Right ventricle myocardium inferior (tissue), 1 donor: ENCODE measurements at regions not wholly inside any gene's neighbourhood (a gene's known extent, or its start where the extent isn't known, plus 50 kb on each side); places are given as distances from the start of the nearest gene placed in this dataset.
A peak's percentile ranks its signal among the peaks of the same experiment; 100 is the strongest.

Experiments used
- ATAC-seq: fragments of 200-7000 bp; cut with Tn5 transposase; one replicate; pipeline ENCODE4 v1.9.1; 2020; ENCODE audit warnings: mild to moderate bottlenecking, moderate library complexity
- DNase-seq: peaks from one replicate; pipeline ENCODE4 v3.0.0; 2021; ENCODE audit errors: missing footprints
- intact Hi-C: fragments of 100-400 bp; cut with DNase I; formaldehyde crosslinking; loops from one replicate; pipeline ENCODE4 v1.11.0; 2022
- donor health status: DM: no; HTN: yes; CAD: no; lungs with severe emphysema.

DNA sequence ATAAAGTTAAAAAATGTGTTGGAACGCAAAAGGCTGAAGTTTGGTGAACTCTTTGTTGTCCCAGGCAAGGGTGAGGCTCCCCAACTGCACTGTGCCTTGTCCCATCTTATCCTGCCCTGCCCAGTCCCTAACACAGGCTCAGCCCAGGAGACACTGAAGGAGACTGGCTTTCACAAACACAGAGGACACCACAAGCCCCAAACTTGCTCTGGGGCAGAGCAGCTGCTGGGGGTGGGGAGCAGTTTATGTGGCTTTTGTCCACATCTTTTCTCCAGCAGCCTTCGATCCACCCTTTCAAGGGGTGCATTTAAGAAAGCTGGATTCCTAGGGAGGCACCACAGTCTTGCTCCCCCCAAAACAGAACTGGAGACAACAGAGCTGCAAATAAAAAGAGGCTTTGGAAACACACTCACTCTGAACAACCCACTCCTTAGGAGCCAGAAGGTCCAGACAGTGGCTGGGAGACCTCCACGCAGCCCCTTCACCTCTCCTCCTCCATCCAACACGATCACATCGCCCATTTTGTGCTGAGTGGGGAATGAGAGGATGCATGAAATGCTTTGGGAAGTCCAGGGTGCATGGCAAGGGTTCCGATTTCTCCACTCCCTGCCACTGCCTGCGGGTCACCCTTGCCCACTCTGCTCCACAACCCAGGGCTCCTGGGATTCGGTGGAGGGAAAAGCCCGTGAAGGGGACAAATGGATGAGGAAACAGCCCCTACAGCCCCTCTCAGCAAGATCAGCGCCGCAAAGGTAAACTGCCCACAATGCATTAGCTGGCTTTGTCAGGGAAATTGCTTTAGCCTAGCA, 260.5 kb upstream of the TLE3 start:
- intact Hi-C loops, result no loop called here
- DNase-seq, result no peak

DNA sequence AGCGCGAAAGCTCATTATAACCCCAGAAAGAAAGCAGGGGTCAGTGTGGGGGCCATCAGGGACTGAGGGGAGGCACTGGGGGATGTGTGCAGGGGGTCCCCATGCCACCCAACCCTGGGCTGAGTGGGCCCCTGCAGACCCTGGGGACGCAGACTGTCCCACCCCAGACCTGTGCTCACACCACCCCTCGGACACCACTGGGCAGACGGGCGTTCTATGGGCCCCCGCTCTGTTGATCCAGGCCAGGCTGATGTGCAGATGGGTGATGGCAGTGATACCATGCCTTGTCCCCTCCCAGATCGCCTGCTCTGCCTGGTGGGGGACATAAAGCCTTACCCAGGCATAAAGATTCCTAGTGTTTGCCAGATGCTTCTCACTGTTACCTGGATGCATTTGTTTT, 259.7 kb upstream of the TLE3 start:
- ATAC-seq, result no peak
- DNase-seq, result no peak
- intact Hi-C loops, result no loop called here

More for the DNA sequence above, 260.5 kb upstream of the TLE3 start:
- no peak for ATAC-seq

DNA sequence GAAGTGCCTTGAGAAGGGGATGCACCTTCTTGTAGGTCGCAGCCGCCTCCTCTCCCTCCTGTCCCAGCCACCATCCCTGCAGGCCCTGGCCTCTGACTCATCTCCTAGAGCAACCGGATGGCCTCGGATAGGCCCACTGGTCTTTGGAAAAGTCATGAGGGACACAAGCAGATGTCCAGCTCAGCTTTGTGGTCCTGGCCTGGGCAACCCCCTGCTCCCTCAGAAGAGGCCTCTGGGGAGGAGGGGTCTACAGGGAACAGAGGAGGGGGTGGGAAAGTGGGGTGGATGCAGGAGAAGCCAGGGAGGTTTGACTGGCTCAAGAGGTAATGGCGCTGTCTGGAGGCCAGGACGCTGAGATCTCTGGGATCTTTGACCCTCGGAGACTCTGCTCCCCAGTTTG, 259.2 kb upstream of the TLE3 start:
- no peak for DNase-seq
- ATAC-seq, result no peak
- intact Hi-C loops, result no loop called here

DNA sequence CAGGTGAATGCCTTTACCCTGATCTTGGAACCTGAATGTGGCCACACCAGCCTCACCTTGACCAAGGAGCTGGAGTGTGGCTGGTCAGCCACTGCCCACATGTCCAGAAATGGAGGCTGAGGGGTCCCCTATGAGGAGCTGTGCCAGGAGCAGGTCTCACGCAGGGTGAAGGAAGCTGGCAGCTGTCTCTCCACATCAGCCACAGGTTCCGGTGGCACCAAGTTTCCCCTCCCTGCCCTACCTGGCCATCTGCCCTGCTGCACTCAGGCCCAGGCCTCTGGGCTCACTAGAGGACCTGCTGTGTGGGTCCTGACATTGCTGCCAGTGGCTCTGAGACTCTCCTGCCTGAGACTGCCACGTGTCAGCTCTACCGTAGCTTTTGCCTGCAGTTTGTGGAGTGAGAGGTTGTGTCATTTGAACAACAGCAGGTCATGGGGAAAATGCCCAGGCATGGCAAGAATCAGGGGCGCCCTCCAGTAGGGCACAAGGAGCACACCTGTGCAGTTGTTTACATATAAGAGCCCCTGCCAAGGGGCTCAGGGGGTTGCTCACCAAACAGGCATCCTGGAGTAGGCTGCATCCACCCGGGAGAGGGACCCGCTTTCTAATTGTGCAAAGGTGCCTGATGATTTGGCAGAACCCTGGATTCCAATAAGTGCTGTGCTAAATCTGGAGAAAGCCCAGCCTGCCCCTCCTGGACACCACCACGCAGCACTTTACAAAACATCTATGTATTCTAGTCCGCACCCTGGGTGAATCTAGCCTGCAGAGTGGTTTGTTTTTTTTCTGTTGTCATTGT, 258.5 kb upstream of the TLE3 start:
- DNase-seq, result no peak
- intact Hi-C loops, result no loop called here
- ATAC-seq, result no peak

DNA sequence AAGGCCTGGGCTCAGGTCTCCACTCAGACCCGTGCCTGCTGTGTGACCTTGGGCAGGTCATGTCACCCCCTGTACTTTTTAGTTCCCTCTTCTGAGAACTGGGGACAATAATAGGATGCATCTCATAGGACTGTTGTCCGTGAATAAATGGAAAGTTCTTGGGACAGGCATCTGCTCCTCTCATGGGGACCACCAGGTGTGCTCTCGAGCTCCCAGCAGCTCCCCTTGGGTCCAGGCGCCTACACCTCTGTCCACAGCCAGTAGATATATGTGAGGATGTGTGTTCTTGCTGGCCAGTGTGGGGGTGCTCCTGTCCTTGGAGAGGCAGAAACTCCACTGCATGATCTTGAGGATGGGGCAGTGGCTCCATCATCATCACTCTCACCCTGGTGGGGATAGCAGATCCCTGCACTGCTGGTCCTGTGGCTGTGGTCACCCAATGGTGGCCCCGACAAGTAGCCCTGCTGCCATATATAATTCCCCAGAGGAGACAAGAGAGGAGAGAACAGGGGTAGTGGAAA, 257.6 kb upstream of the TLE3 start:
- intact Hi-C loops, result no loop called here
- no peak for DNase-seq
- no peak for ATAC-seq

DNA sequence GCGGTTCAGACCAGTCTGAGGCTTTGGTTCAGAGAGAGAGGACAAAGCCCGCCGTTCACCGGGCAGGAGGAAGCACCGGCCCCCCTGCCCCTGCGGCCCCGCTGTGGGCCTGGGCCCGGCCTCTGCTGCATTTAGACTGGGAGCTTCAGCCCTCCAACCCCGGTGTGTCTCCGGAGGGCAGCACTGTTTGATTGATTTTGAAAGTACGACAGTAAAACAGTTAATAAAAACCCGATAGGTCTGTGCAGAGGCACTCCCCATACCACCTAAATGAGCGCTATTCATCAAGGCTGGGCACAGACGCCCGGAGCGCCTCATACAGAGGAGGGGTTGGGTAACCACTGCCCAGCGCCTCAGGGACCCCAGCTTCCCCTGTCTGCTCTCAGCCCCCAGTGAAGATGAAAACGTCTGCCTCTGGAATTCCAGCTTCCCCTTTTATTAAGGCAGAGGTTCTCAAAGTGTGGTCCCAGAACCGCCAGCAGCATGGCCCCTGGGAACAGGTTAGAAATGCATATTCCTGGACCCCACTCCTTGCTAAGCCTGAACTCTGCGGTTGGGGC, 256.7 kb upstream of the TLE3 start:
- DNase-seq (no peak), ATAC-seq (no peak)
- intact Hi-C loops, result no loop called here

DNA sequence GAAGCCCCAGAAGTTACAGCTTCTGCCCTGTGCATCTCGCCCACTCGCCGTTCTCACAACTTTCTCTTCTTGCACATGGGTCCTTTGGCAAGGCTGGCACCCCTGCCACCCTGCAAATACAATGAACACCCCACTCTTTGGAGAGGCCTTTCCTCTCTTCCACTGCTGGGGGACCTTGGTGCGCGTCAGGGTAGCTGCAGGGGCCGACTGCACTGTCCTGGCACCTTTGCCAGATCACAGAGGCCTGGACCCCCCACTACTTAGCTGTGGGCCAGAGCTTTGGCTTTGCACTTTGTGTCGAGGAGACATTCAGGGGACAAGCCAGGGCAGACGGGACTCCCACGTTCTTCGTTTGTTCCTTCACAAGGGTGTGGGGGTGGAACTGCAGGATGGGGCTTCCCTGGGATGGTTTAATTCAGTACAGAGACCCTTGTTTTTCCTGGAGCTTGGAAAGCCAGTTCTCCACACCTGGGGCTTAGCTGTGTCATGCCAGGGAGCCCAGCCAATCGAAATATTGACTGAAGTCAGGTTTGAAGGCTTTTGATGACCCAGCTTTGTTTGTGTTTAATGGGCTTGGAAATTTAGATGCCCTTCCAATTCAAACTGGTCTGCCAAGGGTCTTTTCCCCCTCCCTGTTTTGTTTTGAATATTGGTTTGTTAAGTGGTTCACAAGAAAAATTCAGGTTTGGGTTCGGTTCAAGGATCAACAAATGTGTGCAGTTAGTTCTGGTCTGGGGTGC, 256.1 kb upstream of the TLE3 start:
- ATAC-seq (no peak), DNase-seq (no peak)
- intact Hi-C loops, result no loop called here

DNA sequence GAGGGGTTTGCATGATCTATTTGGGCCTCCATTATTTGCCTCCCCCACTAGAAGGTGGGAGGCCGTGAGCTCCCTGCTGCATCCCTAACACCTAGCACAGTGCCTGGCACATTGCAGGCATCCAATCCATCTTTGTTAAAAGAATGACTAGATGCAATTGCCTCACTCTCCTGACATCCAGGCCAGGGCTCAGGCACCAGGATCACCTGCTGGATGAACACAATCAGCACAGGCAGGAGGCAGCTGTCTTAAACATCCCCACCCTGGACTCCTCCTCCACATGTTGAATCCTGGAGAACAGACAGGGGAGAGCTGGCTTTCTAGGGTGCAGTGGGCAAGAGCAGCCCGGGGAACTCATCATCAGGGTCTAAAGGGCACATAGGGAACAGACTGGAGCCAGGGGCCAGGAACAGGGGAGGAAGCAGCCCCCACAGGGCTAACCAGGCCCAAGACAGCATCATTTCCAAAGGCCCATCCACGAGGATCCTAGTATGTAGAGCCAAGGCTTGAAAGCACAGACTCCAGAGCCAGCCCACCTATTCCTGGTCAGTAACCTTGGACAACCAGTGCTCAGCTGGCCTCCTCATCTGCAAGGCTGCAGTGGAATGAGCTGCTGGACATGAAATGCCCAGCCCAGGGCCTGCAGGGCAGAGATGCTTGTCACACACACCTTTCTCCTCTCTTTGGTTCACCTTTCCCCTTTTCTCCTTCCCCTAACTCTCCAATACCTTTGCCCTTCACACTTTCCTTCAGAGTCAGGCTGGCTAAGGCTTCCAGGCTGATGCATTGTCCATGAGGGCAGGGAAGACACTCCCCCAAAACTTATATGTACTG, 254.4 kb upstream of the TLE3 start:
- no peak for ATAC-seq
- intact Hi-C loops, result no loop called here
- DNase-seq, result no peak

DNA sequence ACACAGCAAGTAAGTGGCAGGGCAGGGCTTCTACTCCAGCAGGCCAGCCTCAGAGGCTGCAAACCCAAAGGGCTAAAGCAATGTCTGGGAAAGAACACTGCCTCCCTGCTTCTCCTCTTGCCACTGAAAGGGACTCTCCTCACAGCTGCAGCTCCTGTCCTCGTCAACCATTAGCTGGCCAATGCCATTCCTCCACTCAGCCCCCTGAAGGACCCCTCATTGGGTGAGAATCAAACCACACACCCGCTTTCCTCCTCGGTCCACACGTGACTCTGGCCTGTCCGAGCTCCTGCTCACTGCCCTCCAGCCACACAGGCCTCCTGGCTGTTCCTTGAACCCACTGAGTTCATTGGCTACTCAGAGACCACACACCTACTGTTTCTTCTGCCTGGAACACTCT, 253.7 kb upstream of the TLE3 start:
- intact Hi-C loops, result no loop called here
- no peak for DNase-seq
- no peak for ATAC-seq

DNA sequence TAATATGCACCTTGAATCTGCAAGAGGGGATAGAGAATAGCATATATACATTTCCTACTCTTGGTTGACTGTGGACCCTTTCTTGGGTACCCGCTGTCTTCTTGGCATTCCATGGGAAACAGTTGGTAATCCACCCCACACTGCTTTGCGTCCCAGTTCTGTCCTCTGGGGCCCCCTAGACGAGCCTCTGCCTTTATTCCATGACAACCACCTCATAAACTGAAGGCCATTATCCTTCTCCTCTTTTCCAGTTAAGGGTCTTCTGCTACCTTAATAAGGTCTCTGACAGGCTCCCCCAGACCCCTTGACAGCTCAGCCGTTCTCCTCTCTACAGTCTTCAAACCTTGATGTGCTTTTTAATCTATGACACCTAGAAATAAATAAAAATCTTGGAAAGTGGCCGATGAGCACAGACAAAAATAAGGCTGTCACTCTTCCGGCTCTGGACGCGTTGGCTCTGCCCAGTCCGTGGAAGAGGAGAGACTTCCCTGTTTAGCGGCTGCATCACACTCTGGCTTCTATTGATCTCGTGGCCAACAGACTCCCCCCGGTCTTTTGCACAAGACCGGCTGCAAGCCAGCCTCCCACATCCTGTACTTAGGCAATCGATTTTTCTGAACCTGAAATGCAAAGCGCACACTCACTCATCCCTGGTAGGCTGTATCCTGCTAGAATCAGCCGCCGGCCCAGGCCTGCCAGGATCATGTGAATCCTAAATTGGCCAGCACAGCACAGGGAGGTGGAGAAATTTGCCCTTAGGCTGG, 251.0 kb upstream of the TLE3 start:
- DNase-seq, result no peak
- ATAC-seq, result peak; percentile 56
- intact Hi-C loops, result no loop called here

DNA sequence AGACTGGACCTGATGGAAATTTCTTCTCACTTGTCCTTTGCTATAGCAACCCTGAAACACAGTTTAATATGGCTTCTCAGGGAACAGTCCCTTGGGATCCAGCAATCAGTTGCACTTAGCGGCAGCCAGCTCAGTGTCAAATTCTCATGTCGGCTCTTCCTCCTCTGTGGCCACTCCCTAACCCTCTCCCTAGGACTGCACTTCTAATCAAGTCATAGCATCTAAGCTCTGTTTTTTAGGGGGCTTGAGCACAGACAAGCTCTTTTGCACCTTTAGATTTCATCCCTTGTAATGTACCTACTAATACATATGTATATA, 250.5 kb upstream of the TLE3 start:
- intact Hi-C loops, result no loop called here
- no peak for DNase-seq
- no peak for ATAC-seq

DNA sequence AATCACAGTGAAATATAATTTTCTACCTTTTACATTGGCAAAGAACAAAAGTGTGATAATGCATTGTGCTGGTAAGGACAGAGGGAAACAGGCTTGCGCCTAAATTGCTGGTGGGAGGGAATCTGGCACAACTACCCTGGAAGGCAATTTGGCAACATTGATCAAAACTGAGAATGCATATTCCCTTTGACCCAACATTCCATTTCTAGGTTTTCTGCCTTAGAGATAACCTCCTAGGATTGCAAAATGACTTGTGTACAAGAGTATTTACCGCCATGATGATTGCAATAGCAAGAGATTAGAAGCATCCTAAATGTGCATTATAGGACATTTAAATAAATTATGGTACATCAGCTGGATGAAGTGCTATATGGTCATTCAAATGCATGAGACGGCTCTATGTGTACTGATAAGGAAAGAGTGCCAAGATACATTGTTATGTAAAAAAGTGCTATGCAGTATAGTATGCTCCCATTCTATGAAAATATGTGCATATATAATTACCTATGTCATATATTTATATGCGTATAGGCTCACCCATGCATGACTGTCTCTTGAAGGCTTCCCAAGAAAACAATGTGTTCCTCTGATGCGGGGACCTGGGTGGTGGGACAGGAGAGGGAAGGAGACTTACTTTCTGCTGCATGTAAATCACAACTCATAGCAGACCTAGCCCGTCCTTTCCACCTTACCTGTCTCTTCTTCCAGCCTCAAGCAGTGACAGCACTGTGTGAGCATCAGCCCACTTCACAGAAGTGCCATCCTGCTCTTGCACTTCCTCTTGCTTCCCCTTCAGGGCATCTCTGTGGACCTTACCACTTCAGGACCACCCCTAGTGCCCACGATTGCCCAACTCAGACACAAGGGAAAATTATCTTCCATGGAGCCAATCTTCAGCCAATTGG, 249.9 kb upstream of the TLE3 start:
- DNase-seq, result no peak
- intact Hi-C loops, result no loop called here
- ATAC-seq, result no peak

DNA sequence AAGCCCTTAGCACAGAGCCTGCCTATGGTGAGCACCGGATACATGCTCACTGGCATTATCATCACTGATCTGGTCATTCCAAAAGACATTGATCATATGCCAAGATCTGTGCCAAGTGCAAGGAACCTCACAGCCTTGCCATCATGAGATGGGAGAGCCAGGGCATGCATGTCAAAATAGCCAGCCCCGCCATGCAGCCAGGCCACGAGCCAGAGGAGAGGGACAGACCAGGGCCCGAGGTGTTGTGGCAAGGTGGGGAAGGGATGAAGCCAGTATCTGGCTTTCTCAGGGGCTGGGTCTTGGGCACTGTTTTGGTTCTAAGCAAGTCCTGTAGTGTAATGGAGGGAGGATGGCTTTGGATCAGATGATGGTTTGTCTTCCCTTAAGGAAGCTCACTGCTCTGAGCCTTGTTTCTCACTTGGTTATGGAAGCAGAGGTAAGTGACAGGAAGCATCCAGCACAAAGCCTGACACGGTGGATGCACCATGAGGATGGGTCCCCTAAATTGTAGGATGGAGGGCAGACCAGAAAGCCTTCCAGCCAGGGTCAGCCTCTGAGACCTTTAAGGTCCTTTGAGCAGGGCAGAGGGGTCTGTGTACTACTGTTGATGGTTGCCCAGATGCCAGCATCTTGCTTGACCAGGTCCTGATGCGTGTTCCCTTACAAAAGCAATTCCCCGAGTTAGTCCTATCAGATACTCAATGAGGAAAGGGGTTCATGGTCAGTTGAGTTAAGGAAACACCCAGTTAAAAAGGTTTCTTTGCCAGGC, 247.7 kb upstream of the TLE3 start:
- no peak for DNase-seq
- no peak for ATAC-seq
- intact Hi-C loops, result no loop called here

DNA sequence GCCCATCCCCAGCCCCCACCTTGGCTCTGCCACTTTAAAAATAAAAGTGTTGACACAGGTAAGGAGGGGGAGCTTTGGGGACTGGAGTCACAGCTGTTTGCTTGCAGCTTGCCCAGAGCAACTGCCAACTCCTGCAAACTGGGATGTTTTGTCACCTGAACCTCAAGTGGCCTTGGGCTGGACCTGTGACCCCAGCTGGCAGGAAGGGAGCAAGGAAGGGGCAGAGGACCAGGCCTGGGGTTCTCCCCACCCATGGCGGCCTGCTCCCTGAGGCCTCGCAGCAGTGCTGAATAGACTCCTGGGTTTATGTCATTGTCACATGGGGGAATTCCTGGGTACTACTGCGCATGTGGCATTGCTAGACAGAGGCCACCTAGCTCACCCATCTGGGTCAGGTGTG, 246.9 kb upstream of the TLE3 start:
- ATAC-seq (no peak), DNase-seq (no peak)
- intact Hi-C loops, result no loop called here

DNA sequence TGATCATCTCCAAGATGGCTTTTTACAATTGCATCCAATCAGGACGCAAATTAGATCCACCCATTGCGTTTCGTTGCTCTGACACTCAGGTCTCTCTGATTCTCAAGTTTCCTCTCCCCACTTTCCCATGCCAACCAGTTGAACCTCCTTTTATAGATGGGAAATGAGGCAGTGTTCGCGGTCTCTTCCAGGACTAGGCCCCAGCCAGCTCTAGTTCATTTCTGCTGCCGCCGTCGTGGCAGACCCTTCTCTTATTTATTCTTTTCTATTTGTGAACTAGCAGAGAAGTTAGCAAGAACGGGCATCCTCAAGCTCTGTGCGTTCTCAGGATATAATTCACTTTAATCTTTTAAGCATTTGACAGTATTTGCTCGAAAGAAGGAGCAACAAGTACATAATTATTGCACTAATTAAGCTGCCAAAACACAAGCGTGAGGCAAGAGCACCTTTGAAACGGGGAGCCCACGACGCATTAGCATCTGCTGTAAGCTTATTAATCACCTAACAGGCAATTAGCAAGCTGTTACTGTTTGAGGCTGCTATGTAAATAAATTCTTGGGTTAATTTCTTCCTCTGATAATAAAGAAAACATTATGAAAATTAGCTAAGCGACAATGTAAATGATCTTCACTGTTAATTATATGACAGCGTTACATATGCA, 246.4 kb upstream of the TLE3 start:
- ATAC-seq (no peak), DNase-seq (no peak)
- intact Hi-C loops, result no loop called here
